ENCODE measurements at regions not wholly inside any gene's neighbourhood (a gene's known extent, or its start where the extent isn't known, plus 50 kb on each side); places are given as distances from the start of the nearest gene placed in this dataset.

- H3K4me3 ChIP-seq (ENCODE audit: low read depth, low read length) = no peak overlapping the region
Observed at GRCh38 chr4:82042042-82042441, 331.7 kb downstream of the HNRNPD start.

- H3K4me3 ChIP-seq (ENCODE audit: low read depth, low read length) = no peak overlapping the region
Observed at GRCh38 chr4:82038936-82039335, 334.9 kb downstream of the HNRNPD start.

- H3K4me3 ChIP-seq (ENCODE audit: low read depth, low read length) = no peak overlapping the region
Observed at GRCh38 chr4:82036181-82036580, 337.6 kb downstream of the HNRNPD start.

- no peak overlapping the region for H3K4me3 ChIP-seq (ENCODE audit: low read depth, low read length)
Observed at GRCh38 chr4:82034878-82035277, 338.9 kb downstream of the HNRNPD start.

- no peak overlapping the region for H3K4me3 ChIP-seq (ENCODE audit: low read depth, low read length)
Observed at GRCh38 chr4:82033862-82034261, 339.9 kb downstream of the HNRNPD start.

- H3K4me3 ChIP-seq (ENCODE audit: low read depth, low read length) = no peak overlapping the region
Observed at GRCh38 chr4:82031376-82031927, 342.3 kb downstream of the HNRNPD start.

GRCh38 chr4:82017680-82018079, 356.1 kb downstream of the HNRNPD start:
- H3K4me3 ChIP-seq (ENCODE audit: low read depth, low read length) = no peak overlapping the region

GRCh38 chr4:82005158-82005557, 368.6 kb downstream of the HNRNPD start:
- H3K4me3 ChIP-seq (ENCODE audit: low read depth, low read length) = no peak overlapping the region

GRCh38 chr4:81997313-81997712, 376.5 kb downstream of the HNRNPD start:
- H3K4me3 ChIP-seq (ENCODE audit: low read depth, low read length) = no peak overlapping the region

GRCh38 chr4:81990898-81991297, 382.9 kb downstream of the HNRNPD start:
- H3K4me3 ChIP-seq (ENCODE audit: low read depth, low read length) = no peak overlapping the region

- no peak overlapping the region for H3K4me3 ChIP-seq (ENCODE audit: low read depth, low read length)
Observed at GRCh38 chr4:81990211-81990610, 383.6 kb downstream of the HNRNPD start.

GRCh38 chr4:81989202-81989601, 384.6 kb downstream of the HNRNPD start:
- no peak overlapping the region for H3K4me3 ChIP-seq (ENCODE audit: low read depth, low read length)

GRCh38 chr4:81988178-81988577, 385.6 kb downstream of the HNRNPD start:
- no peak overlapping the region for H3K4me3 ChIP-seq (ENCODE audit: low read depth, low read length)

- no peak overlapping the region for H3K4me3 ChIP-seq (ENCODE audit: low read depth, low read length)
Observed at GRCh38 chr4:81984746-81985145, 389.0 kb downstream of the HNRNPD start.

GRCh38 chr4:81982846-81983540, 390.8 kb downstream of the HNRNPD start:
- no peak overlapping the region for H3K4me3 ChIP-seq (ENCODE audit: low read depth, low read length)

GRCh38 chr4:81981218-81981617, 392.6 kb downstream of the HNRNPD start:
- H3K4me3 ChIP-seq (ENCODE audit: low read depth, low read length) = no peak overlapping the region

GRCh38 chr4:81974523-81974922, 399.3 kb downstream of the HNRNPD start:
- no peak overlapping the region for H3K4me3 ChIP-seq (ENCODE audit: low read depth, low read length)

- H3K4me3 ChIP-seq (ENCODE audit: low read depth, low read length) = no peak overlapping the region
Observed at GRCh38 chr4:81971637-81972381, 402.0 kb downstream of the HNRNPD start.

GRCh38 chr4:81971061-81971460, 402.7 kb downstream of the HNRNPD start:
- H3K4me3 ChIP-seq (ENCODE audit: low read depth, low read length) = no peak overlapping the region

GRCh38 chr4:81970454-81970853, 403.3 kb downstream of the HNRNPD start:
- H3K4me3 ChIP-seq (ENCODE audit: low read depth, low read length) = no peak overlapping the region

GRCh38 chr4:81966676-81967075, 407.1 kb downstream of the HNRNPD start:
- no peak overlapping the region for H3K4me3 ChIP-seq (ENCODE audit: low read depth, low read length)

- H3K4me3 ChIP-seq (ENCODE audit: low read depth, low read length) = no peak overlapping the region
Observed at GRCh38 chr4:81965911-81966310, 407.9 kb downstream of the HNRNPD start.
